SJCRH30 (cell line): ENCODE measurements at regions not wholly inside any gene's neighbourhood (a gene's known extent, or its start where the extent isn't known, plus 50 kb on each side); places are given as distances from the start of the nearest gene placed in this dataset.

ENCODE experiments used
- DNase-seq, 2 experiments: peaks; one replicate each; pipeline ENCODE4 v3.0.0-alpha.2; 2015 to 2020
- H3K27ac ChIP-seq: fragments of 250-450 bp; sonication (Bioruptor Pico); 2 replicates; pipeline ENCODE4 v1.5.1; 2020; ENCODE audit warnings: mild to moderate bottlenecking, moderate library complexity
- H3K27me3 ChIP-seq: fragments of 250-450 bp; sonication (Bioruptor Pico); 2 replicates; pipeline ENCODE4 v1.5.1; 2020; ENCODE audit warnings: mild to moderate bottlenecking, moderate library complexity
- H3K36me3 ChIP-seq: fragments of 250-450 bp; sonication (Bioruptor Pico); 2 replicates; pipeline ENCODE4 v1.5.1; 2020; ENCODE audit warnings: mild to moderate bottlenecking, moderate library complexity
- H3K4me1 ChIP-seq: fragments of 250-450 bp; sonication (Bioruptor Pico); 2 replicates; pipeline ENCODE4 v1.5.1; 2020; ENCODE audit warnings: mild to moderate bottlenecking, moderate library complexity
- H3K4me3 ChIP-seq: fragments of 250-450 bp; sonication (Bioruptor Pico); 2 replicates; pipeline ENCODE4 v1.5.1; 2020; ENCODE audit warnings: mild to moderate bottlenecking, moderate library complexity
- H3K9me3 ChIP-seq: fragments of 250-450 bp; sonication (Bioruptor Pico); replicated peaks from 2 replicates; pipeline ENCODE4 v1.5.1; 2020; ENCODE audit warnings: mild to moderate bottlenecking, moderate library complexity

DNA sequence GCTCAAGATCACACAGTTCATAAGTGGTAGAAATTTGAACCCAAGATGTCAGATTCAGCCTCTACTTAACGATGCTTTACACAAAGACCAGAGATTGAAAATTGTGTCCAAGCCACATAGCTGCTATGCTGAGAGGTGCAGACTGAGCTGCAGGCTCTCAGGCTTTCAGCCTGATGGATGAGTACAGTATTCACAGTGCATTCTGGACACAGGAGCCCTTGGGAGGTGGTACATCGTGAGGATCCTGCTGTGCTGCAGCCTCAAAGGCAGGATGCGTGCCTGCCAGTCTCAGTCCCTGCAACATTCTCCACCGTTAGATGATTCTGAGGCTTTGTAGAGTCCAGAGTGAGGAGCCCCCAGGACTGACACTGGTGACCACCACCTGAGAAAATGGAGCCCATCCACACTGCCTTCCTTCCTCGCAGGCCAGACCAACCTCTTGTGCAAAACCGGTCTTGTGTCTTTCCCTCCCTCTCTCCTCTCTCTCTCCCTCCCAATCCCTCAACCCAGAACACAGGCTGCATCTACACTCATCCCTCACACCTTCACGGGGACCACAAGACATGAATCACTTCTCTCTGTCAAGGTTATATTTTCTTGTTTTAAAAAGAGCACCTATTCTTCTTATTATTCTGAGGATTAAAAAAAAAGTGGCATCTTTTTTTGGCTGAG lies 203.4 kb upstream of the ZNF507 start:
- no peak overlapping the region for H3K4me3 ChIP-seq
- H3K9me3 ChIP-seq: peaks cover 9% of the 10 kb centered on the region; the same call in 1 of the 2 replicates
- no peak overlapping the region for H3K27ac ChIP-seq
- H3K4me1 ChIP-seq: peaks cover 4% of the 10 kb centered on the region; the same call in 1 of the 2 replicates
- no peaks in the 10 kb centered on the region for H3K27me3 ChIP-seq
- no peak for DNase-seq
- no peaks in the 10 kb centered on the region for H3K36me3 ChIP-seq

DNA sequence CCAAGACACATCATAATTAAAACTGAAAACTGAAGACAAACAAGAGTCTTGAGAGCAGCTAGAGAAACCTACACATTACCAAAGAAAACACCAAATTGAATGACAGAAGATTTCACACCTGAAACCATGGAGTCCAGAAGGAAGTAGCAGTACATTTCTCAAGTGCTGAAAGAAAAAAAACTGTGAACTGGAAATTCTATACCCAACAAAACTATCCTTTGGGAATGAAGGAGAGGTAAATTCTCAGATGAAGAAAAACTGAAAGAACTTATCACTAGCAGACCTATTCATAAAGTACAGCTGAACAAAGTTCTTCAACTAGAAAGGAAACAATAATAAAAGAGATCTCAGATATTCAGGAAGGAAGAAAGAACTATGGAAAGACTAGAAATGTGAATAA lies 198.7 kb upstream of the ZNF507 start:
- no peak overlapping the region for H3K27ac ChIP-seq
- H3K36me3 ChIP-seq: no peaks in the 10 kb centered on the region
- H3K4me1 ChIP-seq: peaks cover 4% of the 10 kb centered on the region; the same call in 1 of the 2 replicates
- peaks cover 15% of the 10 kb centered on the region for H3K9me3 ChIP-seq
- H3K4me3 ChIP-seq: no peak overlapping the region
- H3K27me3 ChIP-seq: no peaks in the 10 kb centered on the region
- DNase-seq: no peak

DNA sequence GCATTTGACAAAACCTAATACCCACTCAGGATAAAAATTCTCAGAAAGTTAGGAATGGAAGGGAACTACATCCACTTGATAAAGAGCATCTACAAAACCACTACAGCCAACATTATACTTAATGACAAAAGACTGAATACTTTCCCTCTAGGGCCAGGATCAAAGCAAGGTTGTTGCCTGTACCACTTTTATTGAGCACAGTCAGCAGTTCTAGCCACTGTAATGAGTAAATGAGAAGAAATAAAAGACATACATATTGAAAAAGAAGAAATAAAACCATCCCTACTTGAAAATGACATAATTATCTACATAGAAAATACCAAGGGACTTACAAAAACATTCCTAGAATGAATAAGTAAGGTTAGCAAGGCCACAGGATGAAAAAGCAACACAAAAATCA lies 194.8 kb upstream of the ZNF507 start:
- no peak for DNase-seq
- H3K9me3 ChIP-seq: peaks cover 15% of the 10 kb centered on the region
- H3K4me1 ChIP-seq: no peaks in the 10 kb centered on the region
- no peaks in the 10 kb centered on the region for H3K36me3 ChIP-seq
- no peaks in the 10 kb centered on the region for H3K27me3 ChIP-seq
- no peak overlapping the region for H3K27ac ChIP-seq
- no peak overlapping the region for H3K4me3 ChIP-seq

DNA sequence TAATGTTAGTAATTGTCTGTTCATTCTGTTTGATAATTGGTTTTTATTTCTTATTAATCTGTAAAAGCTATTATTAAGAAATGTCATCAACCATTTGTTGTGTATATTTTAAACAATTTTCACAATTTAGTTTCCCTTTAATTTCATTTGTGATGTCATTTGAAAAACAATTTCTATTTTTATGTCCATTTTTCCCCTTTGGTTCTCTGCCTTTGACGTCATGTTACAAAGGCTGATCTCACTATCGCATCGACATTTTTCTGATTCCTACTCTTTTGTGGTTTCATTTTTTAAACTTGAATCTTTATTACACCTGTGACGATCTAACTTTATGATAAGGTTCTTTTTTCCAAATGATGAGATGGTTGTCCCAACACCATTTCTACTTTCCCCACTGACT lies 191.0 kb upstream of the ZNF507 start:
- no peak overlapping the region for H3K27ac ChIP-seq
- DNase-seq: no peak
- H3K9me3 ChIP-seq: no peaks in the 10 kb centered on the region; the same call in 1 of the 2 replicates
- no peaks in the 10 kb centered on the region for H3K4me1 ChIP-seq
- no peaks in the 10 kb centered on the region for H3K27me3 ChIP-seq
- H3K4me3 ChIP-seq: no peak overlapping the region
- no peaks in the 10 kb centered on the region for H3K36me3 ChIP-seq

DNA sequence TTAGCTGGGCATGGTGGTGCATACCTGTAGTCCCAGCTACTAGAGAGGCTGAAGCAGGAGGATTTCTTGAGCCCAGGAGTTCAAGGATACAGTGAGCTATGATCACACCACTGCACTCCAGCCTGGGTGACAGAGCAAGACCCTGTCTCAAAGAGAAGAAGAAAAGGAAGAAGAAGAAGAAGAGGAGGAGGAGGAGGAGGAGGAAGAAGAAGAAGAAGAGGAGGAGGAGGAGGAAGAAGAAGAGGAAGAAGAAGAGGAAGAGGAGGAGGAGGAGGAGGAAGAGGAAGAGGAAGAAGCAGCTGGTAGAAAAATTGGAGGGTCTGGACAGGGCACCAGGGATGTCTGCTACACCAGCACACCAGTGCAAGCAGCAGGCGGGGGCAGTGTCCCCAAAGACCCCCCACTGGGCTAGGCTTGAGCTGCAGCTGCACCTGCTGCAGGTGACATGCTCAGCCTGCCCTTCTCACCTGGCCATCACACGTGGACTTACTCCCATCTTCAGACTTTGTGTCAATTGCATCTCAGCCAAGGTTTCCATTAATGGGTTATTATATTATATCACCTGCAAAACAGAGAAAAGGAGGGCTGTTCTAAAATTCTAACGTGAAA lies 180.9 kb upstream of the ZNF507 start:
- Histone ChIP-seq H3K4me3 (no peak overlapping the region), H3K4me1 (no peaks in the 10 kb centered on the region; the same call in 1 of the 2 replicates), H3K36me3 (no peaks in the 10 kb centered on the region), H3K27me3 (no peaks in the 10 kb centered on the region), H3K27ac (no peak overlapping the region), H3K9me3 (no peaks in the 10 kb centered on the region)
- DNase-seq: no peak

DNA sequence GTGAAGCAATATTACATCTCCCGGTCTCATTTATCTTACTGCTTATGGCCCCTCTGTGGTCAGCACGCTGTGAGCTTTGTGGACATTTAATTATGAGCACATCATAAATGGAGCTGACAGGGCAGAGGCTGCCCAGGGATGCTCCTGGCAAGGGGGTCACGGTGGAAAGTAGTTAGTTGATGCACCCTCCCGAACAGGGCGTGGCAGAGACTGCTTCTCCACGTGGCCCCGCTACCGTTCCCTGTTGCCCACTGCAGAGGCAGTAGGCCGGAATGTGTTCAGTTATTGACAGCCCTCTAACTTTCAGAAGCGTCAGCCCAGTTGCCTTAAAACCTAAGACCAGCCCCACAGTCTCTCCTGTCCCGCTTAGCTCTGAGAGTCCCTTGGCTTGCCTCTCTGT lies 180.3 kb upstream of the ZNF507 start:
- H3K4me3 ChIP-seq: no peak overlapping the region
- no peaks in the 10 kb centered on the region for H3K9me3 ChIP-seq
- no peak overlapping the region for H3K27ac ChIP-seq
- H3K27me3 ChIP-seq: no peaks in the 10 kb centered on the region
- DNase-seq: no peak
- H3K36me3 ChIP-seq: no peaks in the 10 kb centered on the region
- H3K4me1 ChIP-seq: no peaks in the 10 kb centered on the region; the same call in 1 of the 2 replicates

DNA sequence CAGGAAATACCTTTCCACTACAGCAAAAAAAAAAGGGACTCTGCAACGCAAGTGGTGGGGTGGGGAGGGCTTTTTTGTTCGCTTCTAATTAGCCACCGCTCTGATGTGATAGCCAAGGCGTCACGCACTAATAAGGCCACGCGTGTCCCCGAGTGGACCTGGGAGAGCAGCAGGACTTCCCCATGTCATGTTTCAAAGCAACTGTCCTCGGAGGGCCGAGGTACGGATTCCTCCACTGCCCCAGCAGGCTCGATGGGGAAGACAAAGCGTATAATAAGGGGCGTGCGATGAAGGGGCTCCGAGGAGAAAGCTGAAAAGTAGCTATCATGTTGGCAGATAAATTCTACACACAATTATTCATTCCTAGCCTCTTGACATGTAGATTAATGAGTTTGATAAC lies 179.7 kb upstream of the ZNF507 start:
- DNase-seq: no peak
- no peak overlapping the region for H3K27ac ChIP-seq
- no peaks in the 10 kb centered on the region for H3K27me3 ChIP-seq
- no peaks in the 10 kb centered on the region; the same call in 1 of the 2 replicates for H3K4me1 ChIP-seq
- no peaks in the 10 kb centered on the region for H3K9me3 ChIP-seq
- no peak overlapping the region for H3K4me3 ChIP-seq
- no peaks in the 10 kb centered on the region for H3K36me3 ChIP-seq

DNA sequence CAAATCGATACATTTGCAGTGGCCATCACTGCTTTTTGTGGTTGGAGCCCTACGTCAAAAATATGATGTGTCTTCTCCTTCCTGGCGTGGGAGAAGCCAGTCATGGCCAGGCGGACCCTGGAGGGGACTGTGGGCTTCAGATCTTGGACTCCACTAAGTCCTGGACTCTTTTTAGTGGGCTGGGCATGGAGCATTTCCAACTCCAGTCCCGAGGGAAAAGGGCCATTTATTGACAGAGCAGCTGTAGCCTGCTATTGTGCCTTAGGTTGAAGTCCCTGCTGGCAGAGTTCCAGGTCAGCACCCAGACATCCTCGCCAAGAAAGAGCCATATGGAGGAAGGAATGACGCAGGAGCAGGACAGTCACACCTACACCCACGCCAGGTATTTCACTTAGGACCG lies 179.2 kb upstream of the ZNF507 start:
- Histone ChIP-seq H3K27ac (no peak overlapping the region), H3K4me3 (no peak overlapping the region), H3K27me3 (no peaks in the 10 kb centered on the region), H3K36me3 (no peaks in the 10 kb centered on the region), H3K9me3 (no peaks in the 10 kb centered on the region), H3K4me1 (no peaks in the 10 kb centered on the region; the same call in 1 of the 2 replicates)
- peak; percentile 68 to 85 for DNase-seq

DNA sequence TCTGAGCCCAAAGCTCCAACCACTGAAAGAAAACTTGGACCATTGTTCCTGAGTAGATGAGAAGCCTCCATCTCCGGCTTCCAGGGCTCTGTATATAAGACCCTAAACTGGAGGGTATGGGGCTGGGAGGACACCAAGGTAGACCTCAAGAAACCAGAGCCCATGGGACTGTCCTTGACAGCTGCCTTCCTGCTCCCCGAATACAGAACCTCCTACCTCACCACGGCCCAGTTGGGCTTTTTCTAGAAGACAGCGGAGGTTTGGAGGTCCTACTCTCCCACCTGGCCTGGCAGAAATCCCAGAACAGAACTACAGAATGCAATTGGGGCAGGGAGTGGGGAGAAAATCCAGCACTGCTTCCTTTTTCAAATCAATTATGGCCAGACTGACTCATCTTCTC lies 177.3 kb upstream of the ZNF507 start:
- Histone ChIP-seq H3K9me3 (no peaks in the 10 kb centered on the region), H3K27ac (no peak overlapping the region), H3K36me3 (no peaks in the 10 kb centered on the region), H3K4me3 (no peak overlapping the region), H3K27me3 (no peaks in the 10 kb centered on the region), H3K4me1 (no peaks in the 10 kb centered on the region; the same call in 1 of the 2 replicates)
- DNase-seq: no peak

DNA sequence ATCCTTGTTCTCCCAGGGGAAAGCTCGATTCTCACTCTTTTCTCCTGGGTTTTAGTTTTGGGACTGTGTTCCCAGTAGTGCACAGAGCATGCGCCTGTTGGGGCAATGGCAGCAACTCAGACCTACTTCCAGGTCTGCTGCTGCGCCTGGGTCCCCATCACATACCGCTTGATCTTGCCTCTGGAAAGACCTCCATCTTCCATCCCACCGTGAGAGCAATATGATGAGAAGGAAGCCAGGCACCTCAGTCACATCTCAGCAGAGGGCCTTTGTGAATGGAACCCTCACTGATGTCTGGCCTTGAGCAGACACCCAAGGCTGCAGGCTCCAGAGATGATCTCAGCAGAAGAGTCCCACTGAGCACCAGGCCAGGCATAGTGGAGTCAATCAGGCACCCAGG lies 176.8 kb upstream of the ZNF507 start:
- DNase-seq: no peak
- H3K36me3 ChIP-seq: no peaks in the 10 kb centered on the region
- no peaks in the 10 kb centered on the region for H3K9me3 ChIP-seq
- H3K27ac ChIP-seq: no peak overlapping the region
- no peaks in the 10 kb centered on the region for H3K27me3 ChIP-seq
- no peaks in the 10 kb centered on the region; the same call in 1 of the 2 replicates for H3K4me1 ChIP-seq
- no peak overlapping the region for H3K4me3 ChIP-seq

DNA sequence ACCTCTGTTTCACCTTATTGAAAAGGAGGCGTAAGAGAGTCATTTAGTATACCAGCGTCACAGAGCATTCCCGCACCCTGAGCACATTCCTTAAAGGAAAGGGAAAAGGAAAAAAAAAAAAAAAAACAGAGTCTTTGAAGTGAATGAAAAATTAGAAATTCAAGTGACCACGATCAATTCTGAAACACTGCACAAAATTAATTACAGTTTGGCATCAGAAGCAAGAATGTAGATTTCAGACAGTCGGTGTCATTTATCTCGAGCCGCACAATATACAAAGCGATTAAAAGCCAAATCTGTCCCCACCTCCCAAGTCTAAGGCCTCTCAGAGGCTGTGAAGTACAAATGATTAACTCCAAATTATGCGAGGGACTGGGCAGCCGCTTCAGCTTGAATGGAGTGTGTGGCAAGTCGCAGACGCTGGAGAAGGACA lies 173.7 kb upstream of the ZNF507 start:
- no peak overlapping the region for H3K4me3 ChIP-seq
- DNase-seq: no peak
- H3K4me1 ChIP-seq: no peaks in the 10 kb centered on the region

DNA sequence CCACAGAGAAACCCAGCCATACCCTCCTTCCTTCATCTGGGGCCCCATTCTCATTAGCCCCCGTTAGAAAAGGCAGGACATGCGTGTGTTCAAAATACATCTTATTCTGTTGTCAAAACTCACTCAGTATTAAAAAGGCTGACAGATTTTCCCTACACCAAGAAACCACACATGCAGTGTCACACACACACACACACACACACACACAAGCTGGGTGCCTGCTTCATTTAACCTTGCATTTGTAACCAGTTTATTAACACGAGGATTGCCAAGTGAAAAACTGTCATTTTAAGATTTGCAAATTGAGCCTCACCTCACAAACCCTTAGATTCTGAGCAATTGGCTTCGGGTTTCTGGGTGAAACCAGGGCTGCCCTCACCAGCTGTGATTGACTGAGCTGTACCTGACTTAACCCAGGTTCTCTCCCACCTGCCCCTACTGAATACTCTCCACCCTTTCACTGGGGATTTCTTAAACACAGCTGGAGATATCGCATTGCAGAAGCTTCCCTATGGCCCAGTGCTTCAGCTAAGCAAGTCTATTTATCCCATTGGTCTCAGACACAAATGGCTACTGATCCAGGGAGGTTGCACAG lies 172.7 kb upstream of the ZNF507 start:
- Histone ChIP-seq H3K4me1 (no peaks in the 10 kb centered on the region), H3K4me3 (no peak overlapping the region), H3K36me3 (no peaks in the 10 kb centered on the region), H3K9me3 (no peaks in the 10 kb centered on the region), H3K27ac (no peak overlapping the region), H3K27me3 (no peaks in the 10 kb centered on the region)
- peak in 1 of 2 experiments; percentile 20 for DNase-seq

More for the DNA sequence above, 173.7 kb upstream of the ZNF507 start:
- H3K36me3 ChIP-seq: no peaks in the 10 kb centered on the region
- no peaks in the 10 kb centered on the region for H3K9me3 ChIP-seq
- no peaks in the 10 kb centered on the region for H3K27me3 ChIP-seq
- H3K27ac ChIP-seq: no peak overlapping the region

DNA sequence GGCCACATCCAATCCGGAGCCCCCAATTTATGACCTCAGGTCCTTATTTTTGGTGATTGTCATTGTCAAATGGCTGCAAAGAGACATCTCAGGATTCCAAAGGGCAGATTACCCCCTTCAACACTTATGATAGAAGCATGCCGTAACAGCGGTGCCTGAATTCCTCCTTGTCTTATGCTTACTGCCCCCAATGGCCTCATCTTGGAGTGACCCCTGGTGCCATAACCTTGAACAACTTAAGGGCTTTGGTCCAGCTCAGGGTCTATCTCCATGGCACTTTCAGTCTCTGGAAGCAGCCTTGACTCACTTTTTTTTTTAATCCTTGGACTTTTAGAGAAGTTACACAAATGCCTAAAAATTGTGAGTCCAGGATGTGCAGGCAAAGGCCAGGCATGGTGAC lies 171.6 kb upstream of the ZNF507 start:
- DNase-seq: peak in 1 of 2 experiments; percentile 22
- H3K4me3 ChIP-seq: no peak overlapping the region
- H3K36me3 ChIP-seq: no peaks in the 10 kb centered on the region
- no peaks in the 10 kb centered on the region for H3K4me1 ChIP-seq
- no peaks in the 10 kb centered on the region for H3K9me3 ChIP-seq
- H3K27me3 ChIP-seq: no peaks in the 10 kb centered on the region
- H3K27ac ChIP-seq: no peak overlapping the region

DNA sequence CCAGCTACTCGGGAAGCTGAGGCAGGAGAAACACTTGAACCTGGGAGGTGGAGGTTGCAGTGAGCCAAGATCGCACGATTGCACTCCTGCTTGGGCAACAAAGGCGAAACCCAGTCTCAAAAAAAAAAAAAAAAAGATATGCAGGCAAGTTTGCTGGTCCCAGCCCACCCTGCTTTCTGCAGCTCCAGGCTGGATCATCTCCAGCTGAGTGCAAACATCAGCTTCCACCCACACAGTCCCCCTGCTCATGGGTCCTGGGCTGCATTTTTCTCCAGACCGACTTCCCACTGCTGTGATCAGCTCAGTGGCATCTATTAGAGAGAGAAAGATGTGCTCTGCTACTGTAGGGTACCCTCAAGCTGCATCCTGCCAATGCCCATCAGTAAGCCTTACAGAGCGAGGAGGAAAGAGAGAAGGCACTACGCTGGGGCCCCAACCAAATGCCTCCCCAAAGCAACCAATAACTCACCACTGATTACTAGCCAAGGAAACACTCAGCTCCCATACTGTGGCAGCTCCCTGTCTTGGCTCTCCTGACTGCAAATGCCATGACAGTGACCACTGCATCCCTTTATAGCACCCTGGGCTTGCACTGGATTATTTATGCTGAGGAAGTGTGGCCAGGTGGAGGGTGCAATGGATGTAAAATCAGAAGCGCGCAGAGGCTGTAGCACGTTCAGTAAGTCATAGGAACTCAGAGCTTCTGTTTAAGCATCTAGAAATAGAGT lies 170.9 kb upstream of the ZNF507 start:
- Histone ChIP-seq H3K36me3 (no peaks in the 10 kb centered on the region), H3K4me1 (no peaks in the 10 kb centered on the region)
- no peak for DNase-seq

DNA sequence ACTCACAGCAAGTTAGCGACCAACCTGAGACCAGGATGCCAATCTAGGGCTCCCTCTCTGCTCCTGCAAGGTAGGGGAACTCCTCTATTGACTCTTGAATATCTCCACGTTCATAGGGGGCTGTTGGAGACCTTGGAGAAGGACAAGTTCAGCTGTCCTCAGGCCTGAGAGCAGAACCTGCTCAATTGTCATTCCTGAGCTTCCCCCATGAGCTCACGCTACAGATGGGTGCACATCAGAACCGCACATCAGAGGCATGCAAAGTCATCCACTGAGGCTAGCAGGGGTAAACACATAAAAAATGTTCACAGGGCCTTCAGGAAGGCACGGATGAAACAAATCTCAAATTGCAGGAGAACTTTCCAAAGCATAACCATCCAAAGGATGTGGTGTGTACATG lies 168.8 kb upstream of the ZNF507 start:
- Histone ChIP-seq H3K36me3 (no peaks in the 10 kb centered on the region), H3K4me3 (no peak overlapping the region), H3K9me3 (no peaks in the 10 kb centered on the region), H3K4me1 (no peaks in the 10 kb centered on the region), H3K27me3 (no peaks in the 10 kb centered on the region), H3K27ac (no peak overlapping the region)
- DNase-seq: no peak

More for the DNA sequence above, 170.9 kb upstream of the ZNF507 start:
- Histone ChIP-seq H3K4me3 (no peak overlapping the region), H3K9me3 (no peaks in the 10 kb centered on the region), H3K27me3 (no peaks in the 10 kb centered on the region), H3K27ac (no peak overlapping the region)
